ENCODE measurements at regions not wholly inside any gene's neighbourhood (a gene's known extent, or its start where the extent isn't known, plus 50 kb on each side); places are given as distances from the start of the nearest gene placed in this dataset.

- DNase-seq (ENCODE audit: low spot score) = no peak
- no peak for TF ChIP-seq CTCF (IDR thresholded peaks at IDR 0.05; ENCODE audit: borderline replicate concordance, control extremely low read depth, extremely low read depth, insufficient read depth, missing control alignments)
- in situ Hi-C loops (cut with MboI; ENCODE audit: low sequenced_read_pairs, unreplicated experiment) = no loop called here
Measured at GRCh38 chr2:236875906-236876505, 209.7 kb upstream of the COPS8 start.

DNA sequence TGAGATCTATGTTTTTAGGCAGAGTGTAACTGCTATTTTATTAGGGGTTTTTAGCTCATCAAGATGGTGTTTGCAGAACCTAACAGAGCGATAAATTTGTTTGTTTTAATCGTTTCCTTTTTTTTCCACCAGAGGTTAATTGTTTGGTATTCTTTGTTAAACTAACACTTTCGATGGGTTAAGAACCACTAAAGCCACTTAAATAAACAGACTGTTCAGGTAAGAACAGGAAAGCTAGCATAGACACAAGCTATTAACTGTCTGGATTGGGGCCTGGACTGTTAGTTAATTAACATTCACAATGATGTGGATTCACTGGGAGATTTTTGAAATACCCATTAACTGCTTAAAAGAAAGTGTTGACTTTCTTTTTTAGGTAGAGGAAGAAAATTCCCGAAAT lies 209.0 kb upstream of the COPS8 start:
- no peak for TF ChIP-seq CTCF (IDR thresholded peaks at IDR 0.05; ENCODE audit: borderline replicate concordance, control extremely low read depth, extremely low read depth, insufficient read depth, missing control alignments)
- DNase-seq (ENCODE audit: low spot score) = no peak
- in situ Hi-C loops (cut with MboI; ENCODE audit: low sequenced_read_pairs, unreplicated experiment) = no loop called here

GRCh38 chr2:236877972-236878371 lies 207.7 kb upstream of the COPS8 start:
- in situ Hi-C loops (cut with MboI; ENCODE audit: low sequenced_read_pairs, unreplicated experiment) = no loop called here
- no peak for DNase-seq (ENCODE audit: low spot score)
- TF ChIP-seq CTCF (IDR thresholded peaks at IDR 0.05; ENCODE audit: borderline replicate concordance, control extremely low read depth, extremely low read depth, insufficient read depth, missing control alignments) = no peak

DNA sequence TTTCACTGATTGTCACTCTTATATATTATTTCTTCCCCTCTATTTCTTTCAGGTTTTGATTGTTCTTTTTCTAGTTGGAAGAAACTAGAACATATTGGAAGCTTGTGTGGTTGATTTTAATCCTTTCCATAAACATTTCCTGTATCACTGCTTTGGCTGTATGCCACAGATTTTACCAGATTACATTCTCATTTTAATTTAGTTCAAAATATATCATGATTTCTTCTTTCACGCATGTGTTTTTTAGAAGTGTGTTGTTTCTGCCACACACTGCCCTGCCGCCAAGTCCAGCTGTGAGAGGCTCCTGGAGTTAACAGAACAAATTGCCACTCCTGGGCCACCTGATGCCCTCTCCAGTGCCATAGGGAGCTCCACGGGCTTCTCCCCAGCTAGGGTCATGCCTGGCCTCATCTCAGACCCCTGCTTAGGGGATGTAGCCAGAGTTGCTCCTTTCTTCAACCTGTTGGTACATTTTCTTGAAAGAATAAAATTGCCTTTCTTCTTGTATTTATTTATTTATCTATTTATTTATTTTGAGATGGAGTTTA lies 206.2 kb upstream of the COPS8 start:
- in situ Hi-C loops (cut with MboI; ENCODE audit: low sequenced_read_pairs, unreplicated experiment) = no loop called here
- DNase-seq (ENCODE audit: low spot score) = no peak
- TF ChIP-seq CTCF (IDR thresholded peaks at IDR 0.05; ENCODE audit: borderline replicate concordance, control extremely low read depth, extremely low read depth, insufficient read depth, missing control alignments) = no peak

DNA sequence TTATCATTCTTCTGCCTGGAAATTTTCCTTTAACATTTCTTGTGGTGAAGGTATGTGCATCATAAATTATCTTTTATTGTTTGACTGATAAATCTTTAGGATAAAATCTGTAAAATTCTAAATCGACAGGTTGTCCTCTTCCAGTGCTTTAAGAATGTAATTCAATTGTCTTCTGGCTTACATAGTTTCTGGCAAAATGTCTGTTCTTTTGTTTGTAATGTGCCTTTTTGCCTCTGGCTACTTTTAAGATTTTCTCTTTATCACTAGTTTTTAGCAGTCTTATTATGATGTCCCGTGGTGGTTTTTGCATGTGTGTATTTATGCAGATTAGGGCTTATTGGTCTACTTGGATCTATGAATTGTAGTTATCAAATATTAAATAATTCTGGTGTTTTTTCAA lies 203.6 kb upstream of the COPS8 start:
- DNase-seq (ENCODE audit: low spot score) = no peak
- in situ Hi-C loops (cut with MboI; ENCODE audit: low sequenced_read_pairs, unreplicated experiment) = no loop called here
- no peak for TF ChIP-seq CTCF (IDR thresholded peaks at IDR 0.05; ENCODE audit: borderline replicate concordance, control extremely low read depth, extremely low read depth, insufficient read depth, missing control alignments)

GRCh38 chr2:236882930-236883329 lies 202.8 kb upstream of the COPS8 start:
- in situ Hi-C loops (cut with MboI; ENCODE audit: low sequenced_read_pairs, unreplicated experiment) = no loop called here

More at GRCh38 chr2:236882930-236883329, 202.8 kb upstream of the COPS8 start:
- DNase-seq (ENCODE audit: low spot score) = no peak
- TF ChIP-seq CTCF (IDR thresholded peaks at IDR 0.05; ENCODE audit: borderline replicate concordance, control extremely low read depth, extremely low read depth, insufficient read depth, missing control alignments) = no peak

Data from GM13976 (cell line).